NCI-H1417 (cell line): ENCODE measurements at regions not wholly inside any gene's neighbourhood (a gene's known extent, or its start where the extent isn't known, plus 50 kb on each side); places are given as distances from the start of the nearest gene placed in this dataset.

Experiments
- DNase-seq, 3 experiments: peaks; one replicate each; lab custom pipeline; 2025; lab: John Stamatoyannopoulos, UW

DNA sequence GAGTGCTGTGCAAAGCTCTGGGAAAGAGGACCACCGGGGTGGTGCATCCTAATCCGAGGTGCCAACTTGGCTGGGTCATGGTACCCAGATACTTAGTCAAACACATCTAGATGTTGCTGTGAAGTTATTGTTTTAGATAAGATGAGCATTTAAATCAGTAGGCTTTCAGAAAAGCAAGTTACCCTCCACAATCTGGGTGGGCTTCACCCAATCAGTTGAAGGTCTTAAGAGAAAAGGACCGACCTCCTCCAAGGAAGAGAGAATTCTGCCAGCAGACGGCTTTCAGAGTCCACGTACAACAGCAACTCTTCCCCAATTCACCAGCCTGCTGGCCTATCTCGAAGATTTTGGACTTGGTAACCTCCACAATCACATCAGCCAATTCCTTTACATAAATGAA is 338.1 kb downstream of the C16orf95 start:
- DNase-seq, result no peak

GRCh38 chr16:86979984-86980553 is 337.1 kb downstream of the C16orf95 start:
- DNase-seq, result no peak

- peak in 1 of 3 experiments; percentile 7 for DNase-seq
These were observed 336.5 kb downstream of the C16orf95 start for GRCh38 chr16:86980644-86981043.

GRCh38 chr16:86982347-86982596 is 334.9 kb downstream of the C16orf95 start:
- DNase-seq, result no peak

DNA sequence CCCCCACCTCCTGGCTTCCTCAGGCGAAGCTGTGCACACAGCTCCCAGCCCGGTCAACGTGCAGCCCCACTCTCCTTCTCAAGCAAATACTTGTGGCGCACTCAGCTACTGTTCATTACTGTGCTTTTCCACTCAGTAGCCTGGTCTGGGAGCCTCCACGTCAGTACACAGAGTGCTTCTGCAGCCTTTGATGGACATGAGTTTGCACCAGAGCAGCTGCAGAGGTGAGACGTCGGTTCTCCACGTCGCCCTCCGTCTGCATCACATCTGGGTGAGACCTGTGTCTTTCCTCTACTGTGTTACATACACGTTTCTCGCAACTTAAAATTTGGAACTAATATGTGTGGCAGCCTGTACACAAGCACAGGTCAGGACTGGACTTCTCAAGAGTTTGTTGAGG is 334.3 kb downstream of the C16orf95 start:
- DNase-seq, result no peak

DNA sequence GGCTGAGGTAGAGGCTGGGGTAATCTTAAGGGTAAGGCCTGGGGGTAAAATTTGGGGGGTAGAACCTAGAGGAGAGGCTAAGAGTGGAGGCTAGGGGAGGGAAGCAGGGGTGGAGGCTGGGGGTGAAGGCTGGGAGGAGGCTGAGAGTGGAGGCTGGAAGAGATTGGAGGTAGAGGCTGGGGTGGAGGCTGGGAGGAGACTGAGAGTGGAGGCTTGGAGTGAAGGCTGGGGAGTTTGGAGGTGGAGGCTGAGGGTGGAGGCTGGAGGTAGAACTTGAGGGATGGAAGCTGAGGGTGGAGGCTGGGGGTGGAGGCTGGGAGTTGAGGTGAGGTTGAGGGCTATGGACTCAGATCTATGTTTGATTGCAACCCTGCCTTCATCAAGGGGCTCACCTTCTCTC is 333.6 kb downstream of the C16orf95 start:
- no peak for DNase-seq

GRCh38 chr16:86984343-86984742 is 332.8 kb downstream of the C16orf95 start:
- DNase-seq, result no peak

DNA sequence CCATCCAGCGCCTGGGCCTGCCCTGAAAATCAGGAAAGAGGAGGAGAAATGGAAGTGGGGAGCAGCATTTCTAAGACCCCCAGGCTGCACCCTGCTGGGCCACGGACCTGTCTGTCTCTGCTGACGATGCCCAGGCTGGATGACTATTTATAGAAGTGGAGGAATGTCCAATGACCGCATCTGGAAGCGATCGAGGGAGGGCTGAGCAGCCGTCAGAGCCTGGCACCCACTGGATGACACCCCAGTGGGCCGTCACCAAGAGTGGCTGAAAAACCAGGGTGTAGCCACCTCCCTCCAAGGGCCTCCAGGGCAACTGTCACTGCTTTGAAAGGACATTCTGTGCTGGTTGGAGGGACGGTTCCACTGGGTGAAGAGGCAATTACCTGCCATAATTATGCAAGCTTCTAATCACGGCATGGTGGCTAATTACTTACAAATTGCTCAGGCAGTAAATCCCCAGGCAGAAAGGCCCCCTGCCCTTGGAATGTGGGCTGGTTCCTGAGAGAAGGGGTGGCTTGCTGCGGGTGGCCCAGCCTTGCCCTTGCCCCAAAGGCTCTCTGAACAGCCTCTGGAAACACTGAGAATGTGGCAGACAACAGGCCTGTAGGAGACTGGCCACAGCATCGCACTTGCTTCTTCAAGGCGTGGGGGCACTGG is 332.1 kb downstream of the C16orf95 start:
- peak in 2 of 3 experiments; percentile 25 to 47 for DNase-seq

- DNase-seq, result no peak
These were observed 331.6 kb downstream of the C16orf95 start for GRCh38 chr16:86985648-86986015.

GRCh38 chr16:86986136-86986535 is 331.1 kb downstream of the C16orf95 start:
- no peak for DNase-seq

GRCh38 chr16:86986809-86987487 is 330.2 kb downstream of the C16orf95 start:
- no peak for DNase-seq

DNA sequence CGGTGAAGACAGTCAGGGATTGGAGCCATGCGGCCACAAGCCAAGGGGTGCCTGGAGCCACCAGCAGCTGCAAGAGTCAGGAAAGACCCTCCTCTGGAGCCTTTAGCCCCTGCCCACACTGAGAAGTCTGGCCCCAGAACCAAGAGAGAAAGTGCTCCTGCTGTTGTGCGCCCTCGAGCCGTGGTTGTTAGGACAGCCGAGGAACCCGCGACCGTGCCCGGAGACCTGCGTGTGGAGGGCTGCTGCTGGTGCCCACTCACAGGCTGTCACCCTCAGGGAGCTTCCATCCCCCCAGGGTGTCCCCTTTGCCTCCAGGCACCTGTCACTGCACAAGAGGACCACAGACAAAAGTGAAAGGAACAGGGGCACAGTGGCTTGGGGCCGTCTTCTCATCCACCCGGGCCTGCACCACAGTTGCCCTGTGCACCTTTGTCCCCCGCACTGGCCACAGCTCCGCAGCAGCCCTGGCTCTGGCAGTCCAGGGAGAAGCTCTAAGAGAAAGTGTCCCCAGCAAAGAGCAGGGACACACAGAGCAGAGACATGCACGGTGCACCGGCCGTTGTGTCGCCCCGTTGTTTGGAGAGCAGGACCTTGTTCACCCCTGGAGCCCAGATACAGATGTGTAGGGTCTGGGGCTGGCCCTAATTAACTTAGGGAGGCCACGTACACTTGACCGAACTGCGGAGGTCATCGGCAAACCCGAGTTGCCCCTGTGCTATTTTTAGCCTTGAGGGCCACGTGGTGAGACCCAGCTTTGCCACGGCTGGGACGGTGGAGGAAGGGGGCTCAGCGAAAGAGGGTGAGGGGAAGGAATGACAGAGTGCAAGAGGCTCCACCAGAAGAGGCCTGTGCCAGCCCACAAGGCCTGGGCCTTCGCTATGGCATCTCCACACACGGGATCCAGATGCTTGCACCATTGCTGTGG is 329.2 kb downstream of the C16orf95 start:
- DNase-seq, result no peak

- DNase-seq, result no peak
These were observed 328.1 kb downstream of the C16orf95 start for GRCh38 chr16:86988920-86989696.

- no peak for DNase-seq
These were observed 326.7 kb downstream of the C16orf95 start for GRCh38 chr16:86990451-86990850.

DNA sequence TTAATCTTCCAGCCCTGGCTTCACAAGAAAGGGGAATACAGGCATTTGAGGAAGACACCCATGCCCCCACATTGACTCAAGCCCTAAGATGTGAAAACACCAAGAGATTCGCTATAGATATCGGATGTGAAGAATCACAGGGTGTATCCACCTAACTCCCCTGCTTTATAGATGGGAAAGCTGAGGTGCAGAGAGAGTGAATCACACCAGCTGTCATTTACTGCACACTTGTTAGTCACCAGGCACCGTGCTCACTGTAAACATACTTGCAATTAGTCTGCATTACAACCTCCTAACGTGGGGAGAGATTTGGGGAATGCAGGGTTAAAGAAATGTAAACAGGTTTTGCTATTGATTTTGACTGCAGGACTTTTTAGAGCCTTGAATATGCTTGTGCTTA is 325.5 kb downstream of the C16orf95 start:
- DNase-seq, result peak in 1 of 3 experiments; percentile 17

DNA sequence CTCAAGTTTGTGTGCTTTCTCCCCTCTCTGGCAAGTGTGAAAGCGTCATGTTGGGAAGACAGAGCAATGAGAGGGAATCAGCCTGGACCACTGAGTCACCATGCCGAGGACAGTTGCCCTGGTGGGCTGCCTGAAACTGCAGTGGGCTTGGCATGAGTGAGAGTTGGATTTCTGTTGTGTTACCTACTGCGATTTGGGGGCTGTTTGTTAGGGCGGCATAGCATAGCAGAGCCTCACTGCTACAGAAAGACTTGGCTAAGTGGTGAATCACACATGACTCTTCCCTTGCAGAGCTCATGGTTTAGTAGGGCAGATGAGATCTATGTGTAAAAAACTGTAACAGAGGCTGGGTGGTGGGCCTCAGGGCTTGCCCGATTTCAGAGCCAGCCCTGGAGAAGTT is 324.6 kb downstream of the C16orf95 start:
- DNase-seq, result no peak

- no peak for DNase-seq
These were observed 323.6 kb downstream of the C16orf95 start for GRCh38 chr16:86993426-86994110.

- no peak for DNase-seq
These were observed 323.0 kb downstream of the C16orf95 start for GRCh38 chr16:86994215-86994614.

DNA sequence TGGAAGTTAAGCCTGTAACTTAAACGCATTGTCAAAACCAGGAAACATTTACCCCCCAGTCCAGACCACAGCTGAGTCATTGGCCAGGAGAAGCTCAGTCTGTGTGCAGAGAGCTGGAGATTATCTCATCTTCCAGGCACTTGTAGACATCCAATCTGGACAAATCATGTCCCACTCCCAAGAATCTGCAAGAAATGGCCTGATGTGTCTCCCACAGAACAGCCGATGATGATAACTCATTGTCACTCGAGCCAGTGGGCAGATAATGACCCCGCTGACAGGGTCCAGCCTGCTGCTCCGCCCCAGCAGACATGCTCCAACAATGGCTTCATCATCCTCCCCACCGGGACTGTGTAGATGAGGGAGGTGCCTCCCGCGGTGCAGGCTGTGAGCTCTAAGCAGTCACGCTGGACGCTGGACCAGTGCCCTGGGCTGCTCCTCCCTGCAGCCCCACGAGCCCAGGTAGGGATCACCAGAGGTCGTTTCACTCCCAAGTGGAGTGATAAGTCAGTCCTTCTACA is 322.5 kb downstream of the C16orf95 start:
- peak in 1 of 3 experiments; percentile 34 for DNase-seq

DNA sequence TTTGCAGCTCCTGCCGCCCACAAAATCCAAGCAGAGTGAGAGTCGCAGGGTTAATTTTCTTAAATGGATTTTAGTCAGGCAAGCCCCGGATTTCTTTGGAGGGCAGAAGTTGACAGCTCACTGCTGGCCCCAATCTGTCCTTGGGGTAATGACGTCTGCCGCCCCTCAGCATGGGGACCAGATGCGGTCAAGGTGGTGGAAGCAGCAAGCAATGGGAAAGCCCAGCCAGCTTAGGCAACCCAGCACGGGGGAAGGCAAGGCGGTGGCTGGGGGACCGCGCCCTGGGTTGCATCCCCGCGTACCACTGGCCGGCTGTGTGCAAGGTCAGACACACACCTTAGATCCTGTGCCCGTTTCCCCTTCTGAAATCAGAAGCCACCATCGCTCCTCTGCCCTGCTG is 321.7 kb downstream of the C16orf95 start:
- DNase-seq, result no peak

GRCh38 chr16:86996081-86996480 is 321.1 kb downstream of the C16orf95 start:
- no peak for DNase-seq
